Lower lobe of right lung (tissue), 2 donors: ENCODE measurements at regions not wholly inside any gene's neighbourhood (a gene's known extent, or its start where the extent isn't known, plus 50 kb on each side); places are given as distances from the start of the nearest gene placed in this dataset.

Experiments used
- ATAC-seq, 2 donors: fragments of 200-7000 bp; cut with Tn5 transposase; one replicate each; pipeline ENCODE4 v1.9.1; 2020 to 2022; ENCODE audit warnings: mild to moderate bottlenecking in 2 of 2, moderate library complexity in 2 of 2
- DNase-seq: peaks from one replicate; pipeline ENCODE4 v3.0.0-alpha.2; 2020
- H3K27ac ChIP-seq: fragments of 200-600 bp; one replicate; pipeline ENCODE4 v1.8.0; 2022
- H3K27me3 ChIP-seq: fragments of 200-600 bp; one replicate; pipeline ENCODE4 v1.8.0; 2022; ENCODE audit warnings: low read depth
- H3K36me3 ChIP-seq: fragments of 200-600 bp; one replicate; pipeline ENCODE4 v1.8.0; 2022; ENCODE audit warnings: mild to moderate bottlenecking
- H3K4me1 ChIP-seq: fragments of 200-600 bp; one replicate; pipeline ENCODE4 v1.8.0; 2022
- H3K4me3 ChIP-seq: fragments of 200-600 bp; one replicate; pipeline ENCODE4 v1.8.0; 2022; ENCODE audit warnings: mild to moderate bottlenecking
- H3K9me3 ChIP-seq: fragments of 200-600 bp; one replicate; pipeline ENCODE4 v1.8.0; 2022
- intact Hi-C: fragments of 100-400 bp; cut with DNase I; formaldehyde crosslinking; loops from one replicate; pipeline ENCODE4 v1.11.0; 2022
- TF ChIP-seq, protein P1 (sequence below): fragments of 200-600 bp; IDR thresholded peaks from one replicate; pipeline ENCODE4 v1.8.0; 2022; ENCODE audit warnings: antibody characterized with exemption, mild to moderate bottlenecking
- donor health status: DM: no; HTN: yes; CAD: no; lungs with severe emphysema.

DNA sequence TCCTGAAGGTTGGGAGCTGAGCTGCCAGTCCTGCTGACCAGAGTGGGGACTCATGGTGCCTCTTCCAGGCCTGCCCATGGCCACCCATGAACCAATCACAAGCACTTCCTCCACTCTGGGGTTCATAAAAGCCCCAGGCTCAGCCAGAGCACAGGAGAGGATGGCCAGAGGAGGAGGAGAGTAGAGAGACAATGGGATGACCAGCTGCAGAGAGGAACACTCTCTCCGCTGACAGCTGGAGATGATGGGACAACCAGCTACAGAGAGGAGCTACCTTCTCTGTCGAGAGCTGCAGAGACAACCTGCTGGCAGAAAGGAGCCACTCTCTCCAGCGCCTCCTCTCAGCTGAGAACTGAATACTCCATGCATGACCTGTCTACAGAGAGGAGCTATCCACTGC is 886.1 kb downstream of the BCL11B start:
- no peaks in the 10 kb centered on the region for H3K4me1 ChIP-seq
- H3K9me3 ChIP-seq, result no peaks in the 10 kb centered on the region
- no peak for DNase-seq
- no peak for ATAC-seq
- H3K36me3 ChIP-seq, result no peaks in the 10 kb centered on the region
- H3K27ac ChIP-seq, result no peak overlapping the region
- intact Hi-C loops, result no loop called here
- H3K4me3 ChIP-seq, result no peak overlapping the region
- TF ChIP-seq, protein P1, sequence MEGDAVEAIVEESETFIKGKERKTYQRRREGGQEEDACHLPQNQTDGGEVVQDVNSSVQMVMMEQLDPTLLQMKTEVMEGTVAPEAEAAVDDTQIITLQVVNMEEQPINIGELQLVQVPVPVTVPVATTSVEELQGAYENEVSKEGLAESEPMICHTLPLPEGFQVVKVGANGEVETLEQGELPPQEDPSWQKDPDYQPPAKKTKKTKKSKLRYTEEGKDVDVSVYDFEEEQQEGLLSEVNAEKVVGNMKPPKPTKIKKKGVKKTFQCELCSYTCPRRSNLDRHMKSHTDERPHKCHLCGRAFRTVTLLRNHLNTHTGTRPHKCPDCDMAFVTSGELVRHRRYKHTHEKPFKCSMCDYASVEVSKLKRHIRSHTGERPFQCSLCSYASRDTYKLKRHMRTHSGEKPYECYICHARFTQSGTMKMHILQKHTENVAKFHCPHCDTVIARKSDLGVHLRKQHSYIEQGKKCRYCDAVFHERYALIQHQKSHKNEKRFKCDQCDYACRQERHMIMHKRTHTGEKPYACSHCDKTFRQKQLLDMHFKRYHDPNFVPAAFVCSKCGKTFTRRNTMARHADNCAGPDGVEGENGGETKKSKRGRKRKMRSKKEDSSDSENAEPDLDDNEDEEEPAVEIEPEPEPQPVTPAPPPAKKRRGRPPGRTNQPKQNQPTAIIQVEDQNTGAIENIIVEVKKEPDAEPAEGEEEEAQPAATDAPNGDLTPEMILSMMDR, result no peak
- H3K27me3 ChIP-seq, result no peaks in the 10 kb centered on the region

DNA sequence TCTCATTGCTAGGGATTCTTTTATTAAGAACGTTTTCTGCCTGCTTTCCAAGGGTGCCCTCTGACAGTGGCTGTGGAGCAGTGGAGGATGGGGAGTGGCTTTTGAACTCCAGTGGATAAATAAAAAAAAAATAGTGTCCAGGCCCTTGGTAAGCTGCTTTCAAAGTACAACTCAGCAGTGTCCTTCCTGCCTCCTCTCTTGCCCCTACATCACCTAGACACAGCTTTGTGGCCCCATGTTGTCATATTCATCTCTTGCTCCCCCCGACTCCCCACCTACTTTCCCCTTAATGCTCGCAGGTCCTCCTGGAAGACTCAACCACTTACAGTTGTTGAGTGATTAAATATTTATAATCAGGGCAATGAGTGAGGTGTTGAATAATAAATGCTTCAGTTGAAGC is 880.9 kb downstream of the BCL11B start:
- intact Hi-C loops, result no loop called here
- H3K27ac ChIP-seq, result no peak overlapping the region
- H3K9me3 ChIP-seq, result no peaks in the 10 kb centered on the region
- ATAC-seq, result no peak
- no peaks in the 10 kb centered on the region for H3K36me3 ChIP-seq
- H3K4me3 ChIP-seq, result no peak overlapping the region
- DNase-seq, result no peak
- TF ChIP-seq, protein P1, result no peak
- no peaks in the 10 kb centered on the region for H3K4me1 ChIP-seq
- no peaks in the 10 kb centered on the region for H3K27me3 ChIP-seq

DNA sequence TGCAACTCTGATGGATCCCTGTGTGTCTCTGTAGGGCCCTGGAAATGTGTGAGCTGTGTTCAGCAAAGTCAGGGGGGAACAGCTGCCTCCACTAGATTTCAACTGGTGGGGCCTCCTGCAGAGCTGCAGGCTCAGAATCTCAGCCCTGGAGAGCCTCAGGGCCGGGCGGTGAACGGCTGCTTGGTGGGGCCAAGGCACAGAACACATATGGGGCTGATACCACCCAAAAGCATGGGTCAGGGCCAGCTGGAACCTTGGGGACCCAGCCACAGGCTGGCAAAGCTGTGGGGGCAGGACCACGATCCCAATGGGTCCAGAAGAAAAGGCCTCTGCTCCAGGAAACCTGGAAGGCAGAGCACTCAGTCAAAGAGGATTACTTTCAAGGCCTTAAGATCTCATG is 878.5 kb downstream of the BCL11B start:
- DNase-seq, result no peak
- ATAC-seq, result no peak
- Histone ChIP-seq H3K36me3 (no peaks in the 10 kb centered on the region), H3K4me1 (no peaks in the 10 kb centered on the region), H3K27me3 (no peaks in the 10 kb centered on the region), H3K9me3 (no peaks in the 10 kb centered on the region), H3K4me3 (no peak overlapping the region), H3K27ac (no peak overlapping the region)
- TF ChIP-seq, protein P1, result no peak
- intact Hi-C loops, result no loop called here

DNA sequence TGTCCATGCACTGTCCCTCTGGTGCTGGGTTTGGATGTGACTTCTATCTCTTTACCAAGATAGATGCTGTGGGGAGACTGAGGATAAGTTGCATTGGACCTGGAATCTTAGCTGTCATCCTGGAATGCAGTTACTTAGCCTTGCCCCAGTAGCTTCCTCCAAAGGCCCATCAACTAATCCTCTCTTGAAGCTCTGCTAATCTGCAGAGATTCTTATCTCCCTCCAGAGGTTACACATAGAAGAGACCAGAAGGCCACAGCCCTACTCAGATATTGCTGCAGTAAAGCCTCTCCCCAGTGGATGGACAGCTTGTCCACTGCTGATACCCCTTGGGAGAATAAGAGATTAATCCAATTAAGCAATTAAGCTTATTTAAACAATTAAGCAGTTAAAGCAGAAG is 867.2 kb downstream of the BCL11B start:
- H3K27ac ChIP-seq, result no peak overlapping the region
- H3K36me3 ChIP-seq, result no peaks in the 10 kb centered on the region
- intact Hi-C loops, result no loop called here
- no peaks in the 10 kb centered on the region for H3K27me3 ChIP-seq
- no peak overlapping the region for H3K4me3 ChIP-seq
- H3K4me1 ChIP-seq, result no peaks in the 10 kb centered on the region
- TF ChIP-seq, protein P1, result no peak
- H3K9me3 ChIP-seq, result no peaks in the 10 kb centered on the region
- no peak for ATAC-seq
- no peak for DNase-seq

DNA sequence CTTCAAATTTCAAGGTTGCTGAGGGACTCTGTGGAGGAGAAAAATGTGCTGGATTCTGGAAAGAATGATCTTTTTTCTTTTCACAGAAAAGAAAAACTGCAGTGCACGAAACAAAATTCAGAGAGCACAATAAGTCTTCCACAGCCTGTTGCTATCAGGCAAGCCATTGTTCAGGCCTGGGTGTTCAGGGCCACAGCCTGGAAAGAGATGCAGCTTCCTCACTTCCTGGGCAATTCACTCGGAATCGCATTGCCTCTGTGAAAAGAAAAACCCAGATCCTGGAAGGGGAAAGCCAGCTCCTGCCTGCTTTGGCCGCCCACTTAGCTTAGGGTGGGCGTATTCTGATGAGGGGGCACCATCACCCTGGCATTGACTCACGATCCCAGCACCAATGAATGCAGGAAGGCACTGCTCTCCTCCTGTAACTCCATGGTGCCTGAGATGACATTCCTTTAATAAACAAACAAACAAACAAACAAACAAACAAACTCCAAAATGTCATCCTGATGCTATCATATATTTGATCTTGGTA is 863.9 kb downstream of the BCL11B start:
- no peak overlapping the region for H3K4me3 ChIP-seq
- H3K36me3 ChIP-seq, result no peaks in the 10 kb centered on the region
- no peak overlapping the region for H3K27ac ChIP-seq
- H3K27me3 ChIP-seq, result no peaks in the 10 kb centered on the region
- intact Hi-C loops, result no loop called here
- TF ChIP-seq, protein P1, result no peak
- no peaks in the 10 kb centered on the region for H3K9me3 ChIP-seq
- DNase-seq (no peak), ATAC-seq (no peak)
- H3K4me1 ChIP-seq, result no peaks in the 10 kb centered on the region

DNA sequence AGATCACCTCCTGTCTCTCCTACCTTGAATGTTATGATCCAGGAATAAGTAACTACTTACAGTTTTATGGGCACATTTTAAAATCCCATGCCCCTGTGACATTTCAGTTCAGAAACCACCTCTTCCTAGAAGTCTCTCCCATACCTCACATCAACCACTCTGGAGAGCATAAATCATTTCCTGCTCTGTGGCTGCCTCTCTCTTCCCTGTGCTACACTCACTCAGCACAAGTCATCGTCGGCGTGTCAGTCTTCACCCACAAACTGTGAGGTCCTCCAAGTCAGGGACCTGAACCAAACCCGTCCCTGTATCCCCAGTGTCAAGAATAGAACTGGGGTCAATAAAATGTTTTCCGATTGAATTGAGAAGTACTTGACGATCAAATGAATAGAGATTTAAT is 863.3 kb downstream of the BCL11B start:
- Histone ChIP-seq H3K36me3 (no peaks in the 10 kb centered on the region), H3K4me3 (no peak overlapping the region), H3K4me1 (no peaks in the 10 kb centered on the region), H3K9me3 (no peaks in the 10 kb centered on the region), H3K27ac (no peak overlapping the region), H3K27me3 (no peaks in the 10 kb centered on the region)
- ATAC-seq (no peak), DNase-seq (no peak)
- intact Hi-C loops, result no loop called here
- TF ChIP-seq, protein P1, result no peak
